Cerebellar nuclear complex (tissue), 1 donor: ENCODE measurements at regions not wholly inside any gene's neighbourhood (a gene's known extent, or its start where the extent isn't known, plus 50 kb on each side); places are given as distances from the start of the nearest gene placed in this dataset.
"Not testable (repeated sequence)": the region's sequence is repeated elsewhere in the genome, so short reads cannot be mapped to it uniquely, and the experiment has no call there.

Experiments
- DNase-seq, 2 experiments: peaks; one replicate each; lab custom pipeline; 2025; lab: John Stamatoyannopoulos, UW

GRCh38 chr2:3115301-3116042 is 262.1 kb downstream of the EIPR1 start:
- no peak for DNase-seq

GRCh38 chr2:3114406-3115185 is 263.0 kb downstream of the EIPR1 start:
- DNase-seq: no peak

GRCh38 chr2:3113769-3114168 is 263.8 kb downstream of the EIPR1 start:
- DNase-seq: no peak

- DNase-seq: no peak
Observed at GRCh38 chr2:3113122-3113521, 264.5 kb downstream of the EIPR1 start.

GRCh38 chr2:3112553-3112952 is 265.1 kb downstream of the EIPR1 start:
- DNase-seq: no peak

GRCh38 chr2:3112131-3112530 is 265.5 kb downstream of the EIPR1 start:
- no peak for DNase-seq

- no peak for DNase-seq
Observed at GRCh38 chr2:3110994-3111666, 266.5 kb downstream of the EIPR1 start.

- no peak for DNase-seq
Observed at GRCh38 chr2:3110555-3110954, 267.1 kb downstream of the EIPR1 start.

- DNase-seq: no peak
Observed at GRCh38 chr2:3108710-3109702, 268.6 kb downstream of the EIPR1 start.

GRCh38 chr2:3108105-3108504 is 269.5 kb downstream of the EIPR1 start:
- no peak for DNase-seq

GRCh38 chr2:3107567-3107966 is 270.1 kb downstream of the EIPR1 start:
- DNase-seq: no peak

- DNase-seq: no peak
Observed at GRCh38 chr2:3105814-3106569, 271.6 kb downstream of the EIPR1 start.

GRCh38 chr2:3104958-3105813 is 272.4 kb downstream of the EIPR1 start:
- not testable (repeated sequence) for DNase-seq

GRCh38 chr2:3104261-3104660 is 273.4 kb downstream of the EIPR1 start:
- DNase-seq: no peak

- no peak for DNase-seq
Observed at GRCh38 chr2:3102922-3103569, 274.6 kb downstream of the EIPR1 start.

GRCh38 chr2:3102081-3102921 is 275.3 kb downstream of the EIPR1 start:
- DNase-seq: no peak

- no peak for DNase-seq
Observed at GRCh38 chr2:3101016-3101942, 276.3 kb downstream of the EIPR1 start.
